DOHH2 (cell line): ENCODE measurements at regions not wholly inside any gene's neighbourhood (a gene's known extent, or its start where the extent isn't known, plus 50 kb on each side); places are given as distances from the start of the nearest gene placed in this dataset.

Experiments used
- CTCF ChIP-seq: fragments of 200-600 bp; sonication (generic); IDR thresholded peaks from one replicate; pipeline ENCODE4 v1.5.1; 2014; ENCODE audit warnings: antibody characterized with exemption, mild to moderate bottlenecking, low read depth, low read length; ENCODE audit not compliant: poor library complexity, severe bottlenecking
- EZH2phosphoT487 ChIP-seq: fragments of 200-600 bp; sonication (generic); IDR thresholded peaks from 2 replicates; pipeline ENCODE4 v1.6.1; 2017; ENCODE audit warnings: borderline replicate concordance, mild to moderate bottlenecking, antibody characterized with exemption, low read length, moderate library complexity, mixed read lengths

GRCh38 chr2:67773851-67774250 is 289.0 kb downstream of the C1D start:
- TF ChIP-seq CTCF, result no peak
- no peak for TF ChIP-seq EZH2phosphoT487
